HG03342 (cell line): ENCODE measurements at regions not wholly inside any gene's neighbourhood (a gene's known extent, or its start where the extent isn't known, plus 50 kb on each side); places are given as distances from the start of the nearest gene placed in this dataset.
"Not testable (repeated sequence)": the region's sequence is repeated elsewhere in the genome, so short reads cannot be mapped to it uniquely, and the experiment has no call there.

Experiments
- ATAC-seq: cut with Tn5 transposase; IDR thresholded peaks from one replicate; pipeline ENCODE4 v1.9.1; 2021; ENCODE audit warnings: mild to moderate bottlenecking, moderate library complexity; ENCODE audit not compliant: unreplicated experiment

- ATAC-seq: no peak
Observed at GRCh38 chr2:224121406-224122067, 82.5 kb upstream of the SERPINE2 start.

GRCh38 chr2:224120986-224121385, 81.9 kb upstream of the SERPINE2 start:
- no peak for ATAC-seq

DNA sequence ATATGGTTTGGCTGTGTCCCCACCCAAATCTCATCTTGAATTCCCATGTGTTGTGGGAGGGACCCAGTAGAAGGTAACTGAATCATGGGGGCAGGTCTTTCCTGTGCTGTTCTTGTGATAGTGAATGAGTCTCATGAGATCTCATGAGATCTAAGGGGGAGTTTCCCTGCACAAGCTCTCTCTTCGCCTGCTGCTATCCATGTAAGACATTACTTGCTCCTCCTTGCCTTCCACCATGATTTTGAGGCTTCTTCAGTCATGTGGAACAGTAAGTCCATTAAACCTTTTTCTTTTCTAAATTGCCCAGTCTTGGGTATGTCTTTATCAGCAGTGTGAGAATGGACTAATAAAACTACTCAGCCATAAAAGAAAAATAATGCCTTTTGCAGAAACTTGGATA, 80.8 kb upstream of the SERPINE2 start:
- not testable (repeated sequence) for ATAC-seq

DNA sequence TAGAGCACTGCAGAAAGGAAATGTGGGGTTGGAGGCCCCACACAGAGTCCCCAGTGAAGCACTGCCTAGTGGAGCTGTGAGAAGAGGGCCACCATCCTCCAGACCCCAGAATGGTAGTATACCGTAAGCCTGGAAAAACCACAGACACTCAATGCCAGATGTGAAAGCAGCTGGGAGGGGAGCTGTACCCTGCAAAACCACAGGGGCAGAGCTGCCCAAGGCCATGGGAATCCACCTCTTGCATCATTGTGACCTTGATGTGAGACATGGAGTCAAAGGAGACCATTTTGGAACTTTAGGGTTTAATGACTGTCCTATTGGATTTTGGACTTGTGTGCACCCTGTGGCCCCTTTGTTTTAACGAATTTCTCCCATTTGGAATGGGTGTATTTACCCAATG, 75.3 kb upstream of the SERPINE2 start:
- ATAC-seq: no peak

DNA sequence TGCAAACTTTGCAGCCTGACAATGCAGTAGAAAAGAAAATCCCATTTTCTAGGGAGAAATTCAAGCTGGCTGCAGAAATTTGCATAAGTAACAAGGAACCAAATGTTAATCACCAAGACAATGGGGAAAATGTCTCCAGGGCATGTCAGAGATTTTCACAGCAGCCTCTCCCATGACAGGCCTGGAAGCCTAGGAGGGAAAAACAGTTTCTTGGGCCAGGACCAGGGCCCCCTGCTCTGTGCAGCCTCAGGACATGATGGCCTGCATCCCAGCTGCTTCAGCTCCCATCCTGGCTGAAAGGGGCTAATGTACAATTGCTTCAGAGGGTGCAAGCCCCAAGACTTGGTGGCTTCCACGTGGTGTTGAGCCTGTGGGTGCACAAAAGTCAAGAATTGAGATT, 74.8 kb upstream of the SERPINE2 start:
- ATAC-seq: not testable (repeated sequence)

GRCh38 chr2:224111576-224111975, 72.5 kb upstream of the SERPINE2 start:
- no peak for ATAC-seq

DNA sequence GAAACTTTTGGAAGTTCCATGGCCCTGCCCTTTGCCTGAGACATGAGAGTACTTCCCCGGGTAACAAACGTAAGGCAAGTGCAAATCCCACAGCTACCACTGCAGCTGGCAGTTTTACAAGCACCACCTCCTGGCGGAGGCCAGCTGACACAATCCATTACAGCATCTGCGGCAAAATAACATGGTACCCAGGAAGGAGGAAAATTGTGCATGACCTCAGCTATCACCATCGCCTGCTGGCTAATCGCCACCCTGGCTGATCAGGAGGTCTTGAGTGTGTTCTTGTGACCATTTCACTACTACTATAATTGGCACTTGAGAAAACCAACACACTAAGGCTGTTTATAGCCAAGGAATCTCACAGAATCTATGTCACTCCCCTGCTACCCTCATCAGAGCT, 71.7 kb upstream of the SERPINE2 start:
- no peak for ATAC-seq

GRCh38 chr2:224109751-224110150, 70.7 kb upstream of the SERPINE2 start:
- ATAC-seq: no peak

DNA sequence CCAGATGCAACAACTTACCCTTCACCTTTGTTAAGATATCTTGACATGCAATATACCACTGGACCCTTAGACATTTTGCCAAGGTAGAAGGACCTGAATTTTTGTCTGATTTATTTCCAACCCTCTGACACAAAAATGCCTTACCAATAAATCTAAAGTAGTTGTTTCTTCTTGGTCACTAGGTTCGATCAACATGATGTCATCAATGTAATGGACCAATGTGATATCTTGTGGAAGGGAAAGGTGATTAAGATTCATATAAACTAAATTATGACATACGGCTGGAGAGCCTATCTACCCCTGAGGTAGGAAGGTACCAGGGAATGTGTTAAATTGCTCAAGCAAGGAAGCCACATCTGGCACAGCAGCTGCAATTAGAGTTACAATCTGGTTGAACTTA, 67.7 kb upstream of the SERPINE2 start:
- ATAC-seq: no peak

DNA sequence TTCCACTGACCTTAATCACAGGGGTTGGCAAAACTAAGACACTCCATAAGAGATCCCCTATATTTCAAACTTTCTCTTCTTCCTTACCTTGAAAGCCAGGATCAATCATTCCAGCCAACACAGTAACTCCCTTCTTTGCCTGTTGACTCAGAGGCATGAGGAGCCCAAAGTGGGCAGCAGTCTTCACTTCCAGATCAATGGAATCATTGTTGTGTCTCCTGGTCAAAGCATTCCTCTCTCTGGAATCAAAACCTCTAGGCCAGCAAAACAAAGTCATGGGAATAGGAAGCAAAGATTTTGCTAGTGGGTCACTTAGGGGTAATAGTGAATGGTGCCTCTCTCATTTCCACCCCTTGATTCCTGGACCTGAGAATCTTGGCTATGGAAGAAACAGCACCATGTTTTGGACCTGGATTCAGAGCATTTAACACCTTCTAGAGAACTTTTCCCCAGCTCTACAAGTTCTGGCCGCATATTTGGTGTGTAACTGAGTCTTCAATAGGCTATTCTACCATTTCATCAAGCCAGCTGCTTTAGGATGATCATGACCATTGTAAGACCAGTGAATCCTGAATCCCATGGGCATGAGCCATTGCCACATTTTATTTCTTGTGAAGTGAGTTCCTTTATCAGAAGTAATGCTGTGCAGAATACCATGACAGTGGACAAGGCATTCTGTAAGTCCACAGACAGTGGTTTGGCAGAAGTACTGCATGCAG, 65.7 kb upstream of the SERPINE2 start:
- ATAC-seq: no peak

DNA sequence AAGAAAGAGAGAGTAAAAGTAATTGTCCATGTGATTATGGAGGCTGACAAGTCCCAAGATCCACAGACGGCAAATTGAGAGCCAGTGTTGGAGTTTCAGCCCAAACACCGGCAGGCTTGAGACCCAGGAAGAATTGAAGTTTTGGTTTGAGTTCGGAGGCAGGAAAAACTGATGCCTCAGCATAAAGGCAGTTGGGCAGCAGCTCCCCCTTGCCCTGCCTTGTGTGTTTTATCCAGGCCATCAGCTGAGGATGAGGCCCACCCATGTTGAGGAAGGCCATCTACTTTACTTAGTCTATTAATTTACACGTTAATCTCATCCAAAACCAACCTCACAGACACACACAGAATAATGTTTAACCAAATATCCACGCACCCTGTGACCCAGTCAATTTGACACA, 64.6 kb upstream of the SERPINE2 start:
- no peak for ATAC-seq

GRCh38 chr2:224102991-224103390, 63.9 kb upstream of the SERPINE2 start:
- ATAC-seq: no peak

DNA sequence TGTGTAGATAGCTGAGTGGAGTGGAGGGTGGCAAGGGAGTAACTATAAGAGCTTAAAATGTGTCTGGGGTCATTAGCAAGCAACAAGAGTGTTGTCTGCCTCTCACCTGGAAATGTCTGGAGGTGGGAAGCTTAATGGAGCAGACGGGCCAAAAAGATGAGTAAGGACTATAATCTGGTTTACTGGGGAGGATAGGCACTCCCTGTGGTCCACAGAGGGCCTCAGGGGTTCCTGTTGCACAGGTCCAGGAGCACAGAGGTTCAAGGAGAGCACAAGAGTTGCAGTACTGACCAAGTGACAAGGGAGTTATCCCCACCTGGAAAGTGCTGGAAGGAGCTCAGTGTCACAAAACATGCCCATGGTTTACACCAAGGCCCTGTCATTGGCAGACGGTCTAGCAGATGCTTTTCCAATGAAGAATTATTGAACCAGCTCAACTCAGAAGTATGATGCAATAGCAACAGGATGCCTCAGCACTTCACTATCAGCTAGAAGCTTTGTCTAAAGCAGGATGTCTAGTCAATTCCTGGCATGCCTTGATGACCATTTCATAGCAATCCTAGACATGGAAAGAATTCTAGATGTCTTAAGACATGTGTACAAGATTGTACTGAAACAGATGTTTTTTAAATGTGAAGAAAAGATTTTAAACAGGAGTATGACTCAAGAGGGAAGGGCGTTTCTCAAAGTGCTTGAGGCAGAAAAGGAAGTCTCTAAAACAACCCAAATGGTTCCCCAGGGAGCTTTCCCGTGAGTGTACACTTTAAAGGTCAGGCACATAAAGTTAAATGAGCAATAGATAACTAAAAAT, 62.9 kb upstream of the SERPINE2 start:
- no peak for ATAC-seq

GRCh38 chr2:224099861-224100643, 61.0 kb upstream of the SERPINE2 start:
- ATAC-seq: no peak

DNA sequence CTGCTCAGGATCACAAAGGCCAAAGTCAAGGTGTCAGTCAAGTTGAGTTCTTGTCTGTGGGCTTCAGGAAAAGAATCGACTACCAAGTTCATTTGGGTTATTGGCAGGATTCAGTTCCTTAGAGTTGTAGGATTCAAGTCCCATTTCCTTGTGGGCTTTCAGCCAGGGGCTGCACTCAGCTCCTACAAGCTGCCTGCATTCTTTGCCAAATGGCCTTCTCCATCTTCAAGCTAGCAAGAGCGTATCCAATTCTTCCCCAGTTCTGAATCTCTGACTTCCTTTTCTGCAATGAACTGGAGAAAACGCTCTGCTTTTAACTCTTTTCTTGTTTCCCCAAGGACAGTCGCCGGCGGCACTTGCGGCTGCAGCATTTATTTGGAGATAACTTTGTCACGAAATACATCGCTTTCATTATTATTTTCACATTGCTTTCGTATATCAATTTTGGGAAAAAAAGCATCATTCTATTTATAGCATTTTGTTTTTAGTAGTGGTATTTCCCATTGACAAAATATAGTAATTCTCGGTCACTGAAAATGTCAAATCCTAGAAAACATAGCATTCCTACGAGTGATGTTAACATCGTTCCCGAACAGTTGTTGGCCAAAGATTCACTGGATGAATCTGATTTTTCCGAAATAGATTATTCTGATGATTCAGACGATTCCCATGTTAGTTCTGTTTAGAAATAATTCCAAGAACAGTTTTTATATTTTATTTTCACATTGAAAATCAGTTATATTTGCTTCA, 59.6 kb upstream of the SERPINE2 start:
- ATAC-seq: no peak

- no peak for ATAC-seq
Observed at GRCh38 chr2:224094413-224094812, 55.3 kb upstream of the SERPINE2 start.

DNA sequence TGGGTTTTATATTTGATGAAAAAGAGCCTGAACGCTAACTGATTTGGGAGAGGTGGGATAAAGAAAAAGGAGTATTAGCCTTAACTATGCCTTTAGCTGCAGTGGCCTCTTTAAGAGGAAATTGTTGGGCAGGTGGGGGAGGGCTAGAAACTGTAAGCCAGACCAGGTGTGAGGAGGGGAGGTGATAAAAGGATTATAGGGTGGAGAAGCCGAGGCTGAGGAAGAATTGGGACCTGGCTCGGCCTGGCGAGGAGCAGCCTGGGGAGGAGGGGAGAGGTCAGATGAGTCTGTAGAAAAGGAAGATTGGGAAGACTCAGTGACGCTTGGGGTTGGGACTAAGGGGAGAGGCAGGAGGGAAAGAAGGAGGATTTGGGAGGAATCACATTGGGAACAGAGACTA, 52.6 kb upstream of the SERPINE2 start:
- not testable (repeated sequence) for ATAC-seq

- not testable (repeated sequence) for ATAC-seq
Observed at GRCh38 chr2:224089606-224090005, 50.5 kb upstream of the SERPINE2 start.
